Testis (tissue), 2 donors: ENCODE measurements at regions not wholly inside any gene's neighbourhood (a gene's known extent, or its start where the extent isn't known, plus 50 kb on each side); places are given as distances from the start of the nearest gene placed in this dataset.

Source experiments
- DNase-seq: peaks from one replicate; pipeline ENCODE4 v3.0.0-alpha.2; 2019
- H3K27ac ChIP-seq, 2 donors: fragments of 200-600 bp; sonication (generic); one replicate each; pipeline ENCODE4 v1.5.1; 2019
- H3K27me3 ChIP-seq: fragments of 200-600 bp; sonication (generic); one replicate; pipeline ENCODE4 v1.5.1; 2019
- H3K36me3 ChIP-seq: fragments of 200-600 bp; sonication (generic); one replicate; pipeline ENCODE4 v1.5.1; 2017; ENCODE audit warnings: low read depth; ENCODE audit errors: missing control alignments
- H3K4me1 ChIP-seq: fragments of 200-600 bp; sonication (generic); one replicate; pipeline ENCODE4 v1.5.1; 2019
- H3K4me3 ChIP-seq, 2 donors: fragments of 200-600 bp; sonication (generic); one replicate each; pipeline ENCODE4 v1.5.1; 2017 to 2019
- H3K9me3 ChIP-seq: fragments of 200-600 bp; sonication (generic); one replicate; pipeline ENCODE4 v1.5.1; 2017
- CTCF ChIP-seq, 3 experiments: fragments of 450-650 bp in 2 of 3; fragments of 200-600 bp in 1 of 3; sonication (generic) in 1 of 3; IDR thresholded peaks; one replicate each; pipeline ENCODE4 v1.5.1; 2016 to 2019; ENCODE audit warnings: antibody characterized with exemption in 3 of 3, mild to moderate bottlenecking in 2 of 3, moderate library complexity in 1 of 3
- POLR2A ChIP-seq: fragments of 450-650 bp; IDR thresholded peaks from one replicate; pipeline ENCODE4 v1.6.1; 2017; ENCODE audit warnings: antibody characterized with exemption, mild to moderate bottlenecking, moderate library complexity
- WGBS, 2 donors: methylation state at CpG; one replicate each; pipeline ENCODE4 v1.1.5; 2018; 5-methylcytosine and 5-hydroxymethylcytosine counted together
- intact Hi-C: fragments of 100-400 bp; cut with DNase I; formaldehyde crosslinking; loops from one replicate; pipeline ENCODE4 v1.15.1; 2023; ENCODE audit warnings: low total_unique reads

- TF ChIP-seq CTCF (IDR thresholded peaks at IDR 0.05) (no peak), POLR2A (no peak)
- WGBS, 2 donors: 81 to 97% methylated on average over 4 of the region's 4 CpGs
- DNase-seq: no peak
- H3K27me3 ChIP-seq: no peaks in the 10 kb centered on the region
- intact Hi-C loops: no loop called here
- H3K4me3 ChIP-seq: no peak overlapping the region
- H3K9me3 ChIP-seq: no peaks in the 10 kb centered on the region
- H3K27ac ChIP-seq: no peak overlapping the region
- H3K4me1 ChIP-seq: peaks cover 21% of the 10 kb centered on the region
- H3K36me3 ChIP-seq: no peaks in the 10 kb centered on the region
Observed at GRCh38 chr20:43387737-43388136, 70.0 kb upstream of the SRSF6 start.

GRCh38 chr20:43386878-43387277, 70.8 kb upstream of the SRSF6 start:
- DNase-seq: no peak
- TF ChIP-seq CTCF (IDR thresholded peaks at IDR 0.05) (no peak), POLR2A (no peak)
- H3K9me3 ChIP-seq: no peaks in the 10 kb centered on the region
- intact Hi-C loops: no loop called here
- H3K36me3 ChIP-seq: no peaks in the 10 kb centered on the region
- WGBS, 2 donors: 68 to 73% methylated on average over 4 of the region's 4 CpGs
- peaks cover 21% of the 10 kb centered on the region for H3K4me1 ChIP-seq
- no peaks in the 10 kb centered on the region for H3K27me3 ChIP-seq
- no peak overlapping the region for H3K4me3 ChIP-seq
- no peak overlapping the region for H3K27ac ChIP-seq

- 87 to 92% methylated on average over 4 of the region's 4 CpGs for WGBS, 2 donors
- H3K9me3 ChIP-seq: no peaks in the 10 kb centered on the region
- DNase-seq: no peak
- H3K27ac ChIP-seq: no peak overlapping the region
- no peaks in the 10 kb centered on the region for H3K36me3 ChIP-seq
- TF ChIP-seq POLR2A: no peak
- TF ChIP-seq CTCF (IDR thresholded peaks at IDR 0.05): no peak
- peaks cover 21% of the 10 kb centered on the region for H3K4me1 ChIP-seq
- no peaks in the 10 kb centered on the region for H3K27me3 ChIP-seq
- no peak overlapping the region for H3K4me3 ChIP-seq
- intact Hi-C loops: no loop called here
Observed at GRCh38 chr20:43385914-43386313, 71.8 kb upstream of the SRSF6 start.

GRCh38 chr20:43384101-43384940, 73.4 kb upstream of the SRSF6 start:
- 78 to 79% methylated on average over 13 to 14 of the region's 14 CpGs for WGBS, 2 donors
- intact Hi-C loops: no loop called here
- no peak for DNase-seq
- H3K27ac ChIP-seq: no peak overlapping the region
- no peak for TF ChIP-seq CTCF (IDR thresholded peaks at IDR 0.05)
- TF ChIP-seq POLR2A: no peak
- no peaks in the 10 kb centered on the region for H3K36me3 ChIP-seq
- H3K27me3 ChIP-seq: no peaks in the 10 kb centered on the region
- no peak overlapping the region for H3K4me3 ChIP-seq
- no peaks in the 10 kb centered on the region for H3K9me3 ChIP-seq
- peaks cover 11% of the 10 kb centered on the region for H3K4me1 ChIP-seq
